Common myeloid progenitor, CD34-positive (primary cell): ENCODE measurements at regions not wholly inside any gene's neighbourhood (a gene's known extent, or its start where the extent isn't known, plus 50 kb on each side); places are given as distances from the start of the nearest gene placed in this dataset.

Source experiments
- CTCF ChIA-PET: fragments of 350-600 bp; sonication (Branson Sonifier 250); formaldehyde crosslinking; loops from one replicate; lab custom pipeline; 2021; ENCODE audit warnings: antibody characterized with exemption; lab: Charles Lee
- POLR2A ChIA-PET: fragments of 350-600 bp; sonication (Branson Sonifier 250); formaldehyde crosslinking; loops from one replicate; lab custom pipeline; 2021; ENCODE audit warnings: antibody characterized with exemption; lab: Charles Lee
- DNase-seq, 3 donors: peaks; one replicate each; pipeline versions ENCODE4 v3.0.0 to v3.0.0-alpha.2; 2013
- H3K27ac ChIP-seq, 2 experiments: 1 replicate in 1 of 2; 2 replicates in 1 of 2; pipeline ENCODE4 v1.7.0; 2013; ENCODE audit warnings: inconsistent platforms in 2 of 2, low read length in 2 of 2, mild to moderate bottlenecking in 2 of 2, low read depth in 1 of 2, moderate library complexity in 1 of 2; ENCODE audit not compliant: severe bottlenecking in 2 of 2, insufficient read depth in 1 of 2, poor library complexity in 1 of 2
- H3K27me3 ChIP-seq, 5 experiments: replicated peaks in 2 of 5; 1 replicate in 3 of 5; 2 replicates in 2 of 5; pipeline versions ENCODE4 v1.6.1 to v1.7.0; 2013; ENCODE audit warnings: low read length in 4 of 5, mild to moderate bottlenecking in 2 of 5, moderate library complexity in 2 of 5, inconsistent platforms in 1 of 5; ENCODE audit not compliant: insufficient read depth in 5 of 5, control insufficient read depth in 4 of 5
- H3K36me3 ChIP-seq, 4 experiments: 1 replicate in 2 of 4; 2 replicates in 2 of 4; pipeline versions ENCODE4 v1.6.1 to v1.7.0; 2013; ENCODE audit warnings: low read length in 3 of 4, control low read depth in 1 of 4, mild to moderate bottlenecking in 1 of 4; ENCODE audit not compliant: control insufficient read depth in 4 of 4, insufficient read depth in 4 of 4
- H3K4me1 ChIP-seq, 4 experiments: 1 replicate in 3 of 4; 2 replicates in 1 of 4; pipeline versions ENCODE4 v1.6.1 to v1.7.1; 2013; ENCODE audit warnings: low read length in 3 of 4, mild to moderate bottlenecking in 3 of 4, control low read depth in 1 of 4, inconsistent platforms in 1 of 4, moderate library complexity in 1 of 4; ENCODE audit not compliant: control insufficient read depth in 4 of 4, insufficient read depth in 4 of 4; ENCODE audit errors: control extremely low read depth in 1 of 4
- H3K4me3 ChIP-seq, 7 experiments: 1 replicate in 4 of 7; 2 replicates in 3 of 7; pipeline versions ENCODE4 v1.5.1 to v1.7.0; 2013; ENCODE audit warnings: mild to moderate bottlenecking in 7 of 7, low read length in 6 of 7, moderate library complexity in 6 of 7, inconsistent platforms in 2 of 7, low read depth in 2 of 7, control low read depth in 1 of 7; ENCODE audit not compliant: insufficient read depth in 4 of 7, control insufficient read depth in 1 of 7; ENCODE audit errors: extremely low read depth in 1 of 7
- H3K9me3 ChIP-seq, 5 experiments: 1 replicate in 4 of 5; 2 replicates in 1 of 5; pipeline versions ENCODE4 v1.6.1 to v1.7.1; 2013; ENCODE audit warnings: low read length in 4 of 5, mild to moderate bottlenecking in 2 of 5, inconsistent platforms in 1 of 5, low read depth in 1 of 5, moderate library complexity in 1 of 5; ENCODE audit not compliant: control insufficient read depth in 4 of 5, insufficient read depth in 2 of 5; ENCODE audit errors: control extremely low read depth in 1 of 5
- WGBS: methylation state at CpG from one replicate; pipeline ENCODE4 v1.1.5; 2013; ENCODE audit not compliant: insufficient coverage; 5-methylcytosine and 5-hydroxymethylcytosine counted together

GRCh38 chr4:154044742-154045485 lies 256.0 kb upstream of the SFRP2 start:
- no peaks in the 10 kb centered on the region for H3K9me3 ChIP-seq
- H3K36me3 ChIP-seq = no peaks in the 10 kb centered on the region
- no peak for DNase-seq
- WGBS = no CpG with 5 or more reads among the region's 4 CpGs
- ChIA-PET CTCF (no interaction called here), POLR2A (no interaction called here)
- H3K27ac ChIP-seq = no peak overlapping the region
- H3K4me1 ChIP-seq = no peaks in the 10 kb centered on the region
- H3K4me3 ChIP-seq = no peak overlapping the region
- H3K27me3 ChIP-seq = no peaks in the 10 kb centered on the region

DNA sequence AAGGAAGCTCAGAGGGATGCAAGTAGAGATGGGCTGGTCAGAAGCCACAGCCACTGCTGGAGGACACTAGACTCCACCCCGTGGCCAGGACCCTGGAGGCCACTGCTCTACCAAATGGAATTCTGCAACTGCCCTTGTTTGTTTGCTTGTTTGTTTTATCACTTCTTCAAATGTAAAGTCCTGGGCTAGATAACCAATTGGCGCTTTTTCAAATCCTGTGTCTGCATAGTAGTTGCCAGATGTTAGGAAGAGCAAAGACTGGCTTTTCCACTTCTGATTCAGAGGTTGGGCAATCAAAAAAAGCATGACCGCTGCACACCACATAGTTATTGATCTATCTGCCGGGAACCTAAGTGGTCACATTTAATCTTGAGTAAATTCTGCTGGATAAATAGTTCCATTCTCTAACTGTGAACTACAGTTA lies 255.2 kb upstream of the SFRP2 start:
- 94% methylated on average over 3 of the region's 4 CpGs for WGBS
- POLR2A ChIA-PET = no interaction called here

GRCh38 chr4:154041640-154042039 lies 252.8 kb upstream of the SFRP2 start:
- no peaks in the 10 kb centered on the region for H3K9me3 ChIP-seq
- no peak overlapping the region for H3K4me3 ChIP-seq
- ChIA-PET CTCF (no interaction called here), POLR2A (no interaction called here)
- H3K36me3 ChIP-seq = no peaks in the 10 kb centered on the region
- H3K27ac ChIP-seq = no peak overlapping the region
- no peak for DNase-seq
- 95% methylated on average over 5 of the region's 5 CpGs for WGBS
- peaks cover 0 to 2% (median 0%) of the 10 kb centered on the region in 5 experiments for H3K27me3 ChIP-seq
- H3K4me1 ChIP-seq = no peaks in the 10 kb centered on the region

More for the DNA sequence above, 255.2 kb upstream of the SFRP2 start:
- Histone ChIP-seq H3K4me1 (no peaks in the 10 kb centered on the region), H3K36me3 (no peaks in the 10 kb centered on the region), H3K27me3 (no peaks in the 10 kb centered on the region), H3K4me3 (no peak overlapping the region), H3K9me3 (no peaks in the 10 kb centered on the region), H3K27ac (no peak overlapping the region)
- DNase-seq = no peak
- CTCF ChIA-PET = no interaction called here

GRCh38 chr4:154039435-154040343 lies 250.8 kb upstream of the SFRP2 start:
- Histone ChIP-seq H3K9me3 (no peaks in the 10 kb centered on the region), H3K4me3 (no peak overlapping the region), H3K27ac (no peak overlapping the region), H3K36me3 (no peaks in the 10 kb centered on the region), H3K27me3 (peaks cover 0 to 2% (median 0%) of the 10 kb centered on the region in 5 experiments), H3K4me1 (no peaks in the 10 kb centered on the region)
- ChIA-PET POLR2A (no interaction called here), CTCF (interaction anchor here (1.1 kb wide), 1 partner anchor 15 kb away, joined by 3 read pairs; no protein-coding TSS in a partner anchor)
- DNase-seq = no peak
- WGBS = 80% methylated on average over 1 of the region's 4 CpGs

DNA sequence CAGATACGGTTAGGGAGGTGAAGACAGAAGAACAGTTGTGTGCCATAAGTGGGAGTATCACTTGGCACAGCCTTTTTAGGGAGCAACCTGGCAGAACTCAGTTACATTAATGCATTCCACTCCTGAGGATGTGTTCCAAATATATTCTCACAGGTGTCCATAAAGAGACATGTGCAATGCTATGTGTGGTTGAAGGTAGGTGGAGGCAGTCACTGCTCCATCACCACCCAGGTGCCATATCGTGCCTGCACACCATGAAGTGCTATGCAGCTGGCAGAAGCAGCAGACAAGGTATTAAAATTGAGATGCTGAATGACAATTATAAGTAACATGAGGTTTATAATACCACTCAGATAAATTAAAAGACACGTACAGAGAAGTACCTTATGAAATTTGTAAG lies 248.0 kb upstream of the SFRP2 start:
- 86% methylated on average over 1 of the region's 3 CpGs for WGBS
- Histone ChIP-seq H3K27me3 (peaks cover 0 to 2% (median 0%) of the 10 kb centered on the region in 5 experiments), H3K36me3 (no peaks in the 10 kb centered on the region), H3K9me3 (no peaks in the 10 kb centered on the region), H3K27ac (no peak overlapping the region), H3K4me1 (no peaks in the 10 kb centered on the region), H3K4me3 (no peak overlapping the region)
- DNase-seq = no peak
- POLR2A ChIA-PET = no interaction called here
- CTCF ChIA-PET = no interaction called here

DNA sequence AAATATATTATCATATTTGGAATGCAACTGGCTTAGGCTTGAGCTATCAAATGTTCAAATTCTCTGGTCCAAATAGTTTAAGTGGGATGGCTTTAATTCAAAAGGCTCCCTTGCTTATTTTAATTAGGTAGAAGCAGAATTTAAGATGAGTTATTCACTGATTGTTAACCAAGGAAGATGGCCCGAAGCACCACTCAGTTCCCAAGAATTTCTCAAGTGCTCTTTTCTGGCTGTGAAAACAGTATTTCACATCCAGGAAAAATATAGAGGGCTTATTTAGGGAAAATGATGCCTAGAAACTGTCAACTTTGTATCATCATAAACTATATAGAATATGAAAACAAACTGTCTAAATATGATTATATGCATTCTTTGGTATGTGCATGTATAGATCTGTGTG lies 246.5 kb upstream of the SFRP2 start:
- no peak overlapping the region for H3K4me3 ChIP-seq
- no peak for DNase-seq
- WGBS = no CpG with 5 or more reads among the region's 1 CpG
- H3K27me3 ChIP-seq = peaks cover 0 to 2% (median 0%) of the 10 kb centered on the region in 5 experiments
- no peaks in the 10 kb centered on the region for H3K36me3 ChIP-seq
- H3K4me1 ChIP-seq = no peaks in the 10 kb centered on the region
- no peaks in the 10 kb centered on the region for H3K9me3 ChIP-seq
- ChIA-PET POLR2A (no interaction called here), CTCF (no interaction called here)
- no peak overlapping the region for H3K27ac ChIP-seq

DNA sequence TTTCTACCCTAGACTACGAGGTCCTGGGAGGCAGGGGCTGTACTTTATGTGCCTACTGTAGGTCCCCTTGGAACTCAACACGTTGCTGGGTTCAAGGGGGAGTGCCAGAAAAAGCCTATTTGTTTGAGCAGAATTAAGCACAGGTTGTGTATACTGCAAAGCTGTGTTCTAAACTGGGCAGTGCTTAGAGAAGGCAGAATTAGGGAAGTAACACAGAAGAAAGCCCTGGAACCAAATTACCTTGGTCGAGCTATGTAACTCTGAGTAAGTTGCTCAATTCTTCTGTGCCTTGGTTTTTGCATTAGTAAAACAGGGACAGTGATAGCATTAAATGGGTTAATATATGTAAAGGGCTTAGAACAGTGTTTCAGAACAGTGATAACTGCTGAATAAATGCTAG lies 245.0 kb upstream of the SFRP2 start:
- ChIA-PET CTCF (no interaction called here), POLR2A (no interaction called here)
- H3K4me1 ChIP-seq = no peaks in the 10 kb centered on the region
- no peaks in the 10 kb centered on the region for H3K9me3 ChIP-seq
- H3K27ac ChIP-seq = no peak overlapping the region
- no peak for DNase-seq
- no peaks in the 10 kb centered on the region for H3K36me3 ChIP-seq
- no peak overlapping the region for H3K4me3 ChIP-seq
- WGBS = 63% methylated on average over 2 of the region's 3 CpGs
- H3K27me3 ChIP-seq = peaks cover 0 to 2% (median 0%) of the 10 kb centered on the region in 5 experiments
